ENCODE measurements at regions not wholly inside any gene's neighbourhood (a gene's known extent, or its start where the extent isn't known, plus 50 kb on each side); places are given as distances from the start of the nearest gene placed in this dataset.

DNA sequence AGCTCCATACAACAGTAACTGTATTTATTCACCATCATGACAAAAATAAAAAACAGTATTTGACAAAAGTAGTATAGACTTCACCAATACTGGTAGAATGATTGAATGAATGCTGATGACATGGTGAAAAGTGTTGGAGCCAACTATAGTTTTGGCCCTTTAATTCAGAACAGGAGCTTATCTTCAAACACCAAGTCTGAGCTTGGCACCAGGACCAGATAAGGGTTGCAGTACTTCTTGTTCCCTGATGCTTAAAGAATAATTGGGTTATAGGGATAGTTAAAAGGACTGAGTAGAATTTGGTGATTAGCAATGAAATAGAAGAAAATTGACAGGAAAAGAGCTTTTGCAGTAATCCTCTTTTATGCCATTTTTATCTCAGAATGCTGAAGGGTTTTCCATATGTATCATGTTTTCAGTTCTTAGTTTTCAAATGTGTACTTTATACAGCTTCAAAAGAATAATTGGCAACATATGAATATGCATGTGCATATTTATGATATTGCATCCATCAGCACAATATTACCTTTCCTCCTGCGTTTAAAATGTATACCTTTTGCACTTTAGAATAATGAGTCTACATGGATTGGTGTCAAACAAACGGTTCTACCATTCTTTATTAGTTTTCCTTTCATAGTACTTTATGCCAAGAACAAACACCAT, 214.2 kb upstream of the ARHGAP42 start:
- peaks cover 8% of the 10 kb centered on the region for H3K4me1 Mint-ChIP-seq (ENCODE audit: unreplicated experiment)
- DNase-seq (ENCODE audit: extremely low spot score, unreplicated experiment): no peak
- no peaks in the 10 kb centered on the region for H3K36me3 Mint-ChIP-seq
- H3K4me3 Mint-ChIP-seq: no peak overlapping the region
- no peak for TF ChIP-seq CTCF (conservative IDR thresholded peaks at IDR 0.05)
- peaks cover 5% of the 10 kb centered on the region for H3K27me3 Mint-ChIP-seq
- H3K27ac Mint-ChIP-seq: no peak overlapping the region
- no peaks in the 10 kb centered on the region for H3K9me3 Mint-ChIP-seq

DNA sequence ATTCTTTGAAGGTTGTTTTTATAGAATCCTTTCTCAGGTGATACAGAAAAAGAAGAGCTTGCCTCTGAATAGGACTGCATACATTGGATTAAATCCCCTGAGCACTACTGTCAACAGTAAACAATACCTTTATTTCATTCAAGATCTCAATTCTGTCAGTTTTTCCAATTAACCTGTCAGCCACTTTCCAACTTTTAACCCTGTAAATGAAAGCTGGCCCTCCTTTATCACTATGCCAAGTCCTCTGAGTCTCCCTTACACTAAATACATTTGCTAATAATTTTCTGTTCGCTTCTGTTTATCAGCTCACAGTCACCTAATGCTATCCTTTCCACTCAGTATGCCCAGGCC, 213.7 kb upstream of the ARHGAP42 start:
- peaks cover 8% of the 10 kb centered on the region for H3K4me1 Mint-ChIP-seq (ENCODE audit: unreplicated experiment)
- H3K9me3 Mint-ChIP-seq: no peaks in the 10 kb centered on the region

DNA sequence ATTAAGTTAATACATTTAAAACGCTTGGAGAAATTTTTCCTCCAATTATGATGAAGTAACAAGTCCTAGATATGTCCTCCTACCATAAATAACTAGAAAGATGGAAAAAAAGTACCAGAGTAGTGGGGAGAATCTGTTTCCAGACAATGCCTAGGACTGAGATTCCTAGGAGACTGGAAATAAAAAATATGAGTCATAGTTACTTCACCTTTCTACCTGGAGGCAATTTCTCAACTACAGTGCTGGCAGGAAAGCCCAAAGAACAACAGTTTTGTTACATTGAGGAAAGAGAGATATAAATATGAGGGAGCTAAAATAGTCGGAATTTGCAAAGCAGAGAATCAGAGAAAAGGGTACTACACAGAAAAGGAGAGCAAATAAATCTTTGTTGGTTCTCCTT, 202.1 kb upstream of the ARHGAP42 start:
- no peak overlapping the region for H3K4me3 Mint-ChIP-seq
- no peaks in the 10 kb centered on the region for H3K4me1 Mint-ChIP-seq (ENCODE audit: unreplicated experiment)
- no peak for DNase-seq (ENCODE audit: extremely low spot score, unreplicated experiment)
- no peak for TF ChIP-seq CTCF (conservative IDR thresholded peaks at IDR 0.05)
- no peaks in the 10 kb centered on the region for H3K36me3 Mint-ChIP-seq
- H3K27ac Mint-ChIP-seq: no peak overlapping the region
- H3K9me3 Mint-ChIP-seq: peaks cover 10% of the 10 kb centered on the region
- no peaks in the 10 kb centered on the region for H3K27me3 Mint-ChIP-seq

More for the DNA sequence above, 213.7 kb upstream of the ARHGAP42 start:
- no peak overlapping the region for H3K4me3 Mint-ChIP-seq
- H3K36me3 Mint-ChIP-seq: no peaks in the 10 kb centered on the region
- H3K27ac Mint-ChIP-seq: no peak overlapping the region
- no peak for TF ChIP-seq CTCF (conservative IDR thresholded peaks at IDR 0.05)
- DNase-seq (ENCODE audit: extremely low spot score, unreplicated experiment): no peak
- H3K27me3 Mint-ChIP-seq: peaks cover 5% of the 10 kb centered on the region

DNA sequence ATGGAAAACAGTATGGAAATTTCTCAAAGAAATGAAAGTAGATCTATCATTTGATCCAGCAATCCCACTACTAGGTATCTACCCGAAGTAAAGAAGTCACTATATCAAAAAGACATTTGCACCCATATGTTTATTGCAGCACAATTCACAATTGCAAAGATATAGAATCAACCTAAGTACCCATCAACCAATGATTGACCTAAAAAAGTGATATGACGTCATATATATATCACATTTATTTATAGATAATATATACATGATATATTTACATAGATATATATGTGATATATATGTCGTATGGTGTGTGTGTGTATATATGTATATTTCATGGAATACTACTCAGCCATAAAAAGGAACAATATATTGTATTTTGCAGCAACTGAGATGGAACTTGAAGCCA, 188.3 kb upstream of the ARHGAP42 start:
- TF ChIP-seq CTCF (conservative IDR thresholded peaks at IDR 0.05): no peak
- H3K27ac Mint-ChIP-seq: no peak overlapping the region

GRCh38 chr11:100501450-100501849, 185.6 kb upstream of the ARHGAP42 start:
- H3K36me3 Mint-ChIP-seq: no peaks in the 10 kb centered on the region
- H3K27ac Mint-ChIP-seq: no peak overlapping the region
- H3K9me3 Mint-ChIP-seq: peaks cover 11% of the 10 kb centered on the region
- no peak overlapping the region for H3K4me3 Mint-ChIP-seq
- no peak for DNase-seq (ENCODE audit: extremely low spot score, unreplicated experiment)
- TF ChIP-seq CTCF (conservative IDR thresholded peaks at IDR 0.05): no peak
- no peaks in the 10 kb centered on the region for H3K27me3 Mint-ChIP-seq
- H3K4me1 Mint-ChIP-seq (ENCODE audit: unreplicated experiment): no peaks in the 10 kb centered on the region

More for the DNA sequence above, 188.3 kb upstream of the ARHGAP42 start:
- H3K9me3 Mint-ChIP-seq: peaks cover 6% of the 10 kb centered on the region
- no peaks in the 10 kb centered on the region for H3K4me1 Mint-ChIP-seq (ENCODE audit: unreplicated experiment)
- no peaks in the 10 kb centered on the region for H3K36me3 Mint-ChIP-seq
- no peak overlapping the region for H3K4me3 Mint-ChIP-seq
- H3K27me3 Mint-ChIP-seq: no peaks in the 10 kb centered on the region
- DNase-seq (ENCODE audit: extremely low spot score, unreplicated experiment): no peak

GRCh38 chr11:100512475-100512874, 174.6 kb upstream of the ARHGAP42 start:
- Mint-ChIP-seq H3K9me3 (no peaks in the 10 kb centered on the region), H3K27ac (no peak overlapping the region), H3K4me3 (no peak overlapping the region), H3K27me3 (no peaks in the 10 kb centered on the region), H3K36me3 (no peaks in the 10 kb centered on the region), H3K4me1 (ENCODE audit: unreplicated experiment) (no peaks in the 10 kb centered on the region)
- no peak for DNase-seq (ENCODE audit: extremely low spot score, unreplicated experiment)
- TF ChIP-seq CTCF (conservative IDR thresholded peaks at IDR 0.05): no peak
